ENCODE measurements at regions not wholly inside any gene's neighbourhood (a gene's known extent, or its start where the extent isn't known, plus 50 kb on each side); places are given as distances from the start of the nearest gene placed in this dataset.

GRCh38 chr15:61447981-61448380 lies 218.9 kb upstream of the RORA start:
- CTCF ChIA-PET = no interaction called here
- Mint-ChIP-seq H3K4me1 (no peaks in the 10 kb centered on the region), H3K4me3 (no peak overlapping the region), H3K27ac (no peak overlapping the region), H3K27me3 (no peaks in the 10 kb centered on the region), H3K36me3 (ENCODE audit: low read depth) (no peaks in the 10 kb centered on the region), H3K9me3 (peaks cover 5% of the 10 kb centered on the region)
- DNase-seq = no peak
- TF ChIP-seq CTCF (IDR thresholded peaks at IDR 0.05) = no peak
- POLR2A ChIA-PET = no interaction called here
- ATAC-seq (ENCODE audit: low read depth) = no peak
- intact Hi-C loops (cut with micrococcal nuclease) = no loop called here

GRCh38 chr15:61444585-61444984 lies 215.5 kb upstream of the RORA start:
- Mint-ChIP-seq H3K9me3 (peaks cover 3% of the 10 kb centered on the region), H3K27me3 (no peaks in the 10 kb centered on the region), H3K27ac (no peak overlapping the region), H3K36me3 (ENCODE audit: low read depth) (no peaks in the 10 kb centered on the region), H3K4me1 (no peaks in the 10 kb centered on the region), H3K4me3 (no peak overlapping the region)
- ChIA-PET POLR2A (no interaction called here), CTCF (no interaction called here)
- ATAC-seq (ENCODE audit: low read depth) (no peak), DNase-seq (no peak)
- intact Hi-C loops (cut with micrococcal nuclease) = no loop called here
- TF ChIP-seq CTCF (IDR thresholded peaks at IDR 0.05) = no peak

- intact Hi-C loops (cut with micrococcal nuclease) = no loop called here
- ChIA-PET POLR2A (no interaction called here), CTCF (no interaction called here)
- H3K9me3 Mint-ChIP-seq = peaks cover 3% of the 10 kb centered on the region
- no peaks in the 10 kb centered on the region for H3K36me3 Mint-ChIP-seq (ENCODE audit: low read depth)
- TF ChIP-seq CTCF (IDR thresholded peaks at IDR 0.05) = no peak
- no peaks in the 10 kb centered on the region for H3K4me1 Mint-ChIP-seq
- no peak for ATAC-seq (ENCODE audit: low read depth)
- no peak overlapping the region for H3K27ac Mint-ChIP-seq
- no peak for DNase-seq
- no peak overlapping the region for H3K4me3 Mint-ChIP-seq
- no peaks in the 10 kb centered on the region for H3K27me3 Mint-ChIP-seq
Measured at GRCh38 chr15:61442821-61443220, 213.7 kb upstream of the RORA start.

- Mint-ChIP-seq H3K9me3 (peaks cover 3% of the 10 kb centered on the region), H3K36me3 (ENCODE audit: low read depth) (no peaks in the 10 kb centered on the region), H3K27ac (no peak overlapping the region), H3K4me3 (no peak overlapping the region), H3K4me1 (no peaks in the 10 kb centered on the region), H3K27me3 (no peaks in the 10 kb centered on the region)
- POLR2A ChIA-PET = no interaction called here
- DNase-seq (no peak), ATAC-seq (ENCODE audit: low read depth) (no peak)
- no peak for TF ChIP-seq CTCF (IDR thresholded peaks at IDR 0.05)
- intact Hi-C loops (cut with micrococcal nuclease) = no loop called here
- CTCF ChIA-PET = no interaction called here
Measured at GRCh38 chr15:61441891-61442290, 212.8 kb upstream of the RORA start.

GRCh38 chr15:61426466-61426865 lies 197.4 kb upstream of the RORA start:
- Mint-ChIP-seq H3K4me3 (no peak overlapping the region), H3K27ac (no peak overlapping the region), H3K9me3 (no peaks in the 10 kb centered on the region), H3K4me1 (no peaks in the 10 kb centered on the region), H3K36me3 (ENCODE audit: low read depth) (no peaks in the 10 kb centered on the region), H3K27me3 (no peaks in the 10 kb centered on the region)
- no peak for ATAC-seq (ENCODE audit: low read depth)
- DNase-seq = no peak
- intact Hi-C loops (cut with micrococcal nuclease) = no loop called here
- CTCF ChIA-PET = no interaction called here
- POLR2A ChIA-PET = no interaction called here
- TF ChIP-seq CTCF (IDR thresholded peaks at IDR 0.05) = no peak

Measured in activated B cell treated with CpG ODN at 0.5 μM for 24 hours (primary cell).